K562 (cell line): ENCODE measurements at regions not wholly inside any gene's neighbourhood (a gene's known extent, or its start where the extent isn't known, plus 50 kb on each side); places are given as distances from the start of the nearest gene placed in this dataset.

ENCODE experiments used
- ATAC-seq: fragments of 200-7000 bp; cut with Tn5 transposase; 3 replicates; pipeline ENCODE4 v1.9.1; 2020; ENCODE audit warnings: moderate library complexity
- BruUV-seq: library from RNA; stranded (reverse); fragments of 400-500 nt; replicated peaks from 2 replicates; lab custom pipeline; 2021; lab: Mats Ljungman, UMichigan
- CTCF ChIA-PET: fragments of 300-600 bp; formaldehyde crosslinking; extraction: SDS; loops from one replicate; lab custom pipeline; 2021; ENCODE audit warnings: low intra/inter-chr PET ratio; lab: Yijun Ruan, JAX
- POLR2A ChIA-PET: fragments of 300-600, 350-650 bp; sonication (Branson Sonifier 250); formaldehyde crosslinking; extraction: SDS; loops from one replicate; lab custom pipeline; 2021; ENCODE audit warnings: antibody characterized with exemption, inconsistent platforms; lab: Yijun Ruan, JAX
- DNase-seq, 4 experiments: peaks; one replicate each; pipeline versions ENCODE4 v3.0.0 to v3.0.0-alpha.2; 2011 to 2018; ENCODE audit warnings: low spot score in 3 of 4, mixed read lengths in 3 of 4; ENCODE audit errors: extremely low read depth in 1 of 4
- FAIRE-seq: peaks from 2 replicates; lab custom pipeline; 2011; peaks lifted over from hg19 to GRCh38; lab: Jason Lieb, UNC
- H2AFZ ChIP-seq: 2 replicates; pipeline ENCODE4 v1.6.0; 2011; ENCODE audit warnings: low read depth, low read length, control low read depth, inconsistent platforms
- H3K27ac ChIP-seq: fragments of 200-600 bp; 3 replicates; pipeline ENCODE4 v1.8.0; 2011; ENCODE audit warnings: low read depth, mild to moderate bottlenecking, control low read depth, inconsistent platforms, low read length, moderate library complexity, mixed read lengths; ENCODE audit errors: extremely low read depth
- H3K27me3 ChIP-seq, 2 experiments: fragments of 300-600 bp in 1 of 2; 2 replicates in 1 of 2; 3 replicates in 1 of 2; pipeline versions ENCODE4 v1.6.0 to v1.8.0; 2011; ENCODE audit warnings: inconsistent platforms in 2 of 2, low read length in 2 of 2, mild to moderate bottlenecking in 1 of 2, mixed read lengths in 1 of 2, moderate library complexity in 1 of 2; ENCODE audit not compliant: control insufficient read depth in 2 of 2, insufficient read depth in 2 of 2
- H3K36me3 ChIP-seq: fragments of 300-600 bp; 3 replicates; pipeline ENCODE4 v1.8.0; 2011; ENCODE audit warnings: mild to moderate bottlenecking, low read length, inconsistent platforms; ENCODE audit not compliant: control insufficient read depth, insufficient read depth
- H3K4me1 ChIP-seq, 2 experiments: fragments of 200-600 bp in 1 of 2; replicated peaks in 1 of 2; 2 replicates in 1 of 2; 3 replicates in 1 of 2; pipeline versions ENCODE4 v1.5.1 to v1.8.0; 2011; ENCODE audit warnings: inconsistent platforms in 2 of 2, low read length in 2 of 2, mild to moderate bottlenecking in 1 of 2, mixed read lengths in 1 of 2, moderate library complexity in 1 of 2; ENCODE audit not compliant: control insufficient read depth in 2 of 2, insufficient read depth in 2 of 2
- H3K4me2 ChIP-seq: 2 replicates; pipeline ENCODE4 v1.6.1; 2011; ENCODE audit warnings: low read length, control low read depth, inconsistent platforms, mixed read lengths; ENCODE audit not compliant: insufficient read depth
- H3K4me3 ChIP-seq: fragments of 200-600 bp; sonication (generic), shearing (Covaris generic); 2 replicates; pipeline ENCODE4 v1.5.1; 2016; ENCODE audit warnings: control low read depth, inconsistent platforms
- H3K79me2 ChIP-seq: fragments of 200-600 bp; 3 replicates; pipeline ENCODE4 v1.8.0; 2011; ENCODE audit warnings: low read length, inconsistent platforms; ENCODE audit not compliant: control insufficient read depth, insufficient read depth
- H3K9ac ChIP-seq, 2 experiments: 2 replicates each; pipeline versions ENCODE4 v1.6.0 to v1.6.1; 2011; ENCODE audit warnings: low read depth in 2 of 2, low read length in 2 of 2, control low read depth in 1 of 2, inconsistent platforms in 1 of 2, mild to moderate bottlenecking in 1 of 2, mixed read lengths in 1 of 2; ENCODE audit not compliant: insufficient read depth in 1 of 2
- H3K9me1 ChIP-seq: one replicate; pipeline ENCODE4 v1.6.0; 2011; ENCODE audit warnings: inconsistent platforms, mild to moderate bottlenecking, low read length, moderate library complexity; ENCODE audit not compliant: control insufficient read depth, insufficient read depth
- H3K9me3 ChIP-seq: replicated peaks from 2 replicates; pipeline ENCODE4 v1.5.1; 2011; ENCODE audit warnings: low read depth, low read length, inconsistent platforms; ENCODE audit not compliant: control insufficient read depth, insufficient read depth
- H4K20me1 ChIP-seq: replicated peaks from 2 replicates; pipeline ENCODE4 v1.6.1; 2011; ENCODE audit warnings: low read length, inconsistent platforms, mixed read lengths; ENCODE audit not compliant: control insufficient read depth, insufficient read depth
- ADNP ChIP-seq: fragments of 200-800 bp; sonication (Bioruptor generic); IDR thresholded peaks from 2 replicates; pipeline ENCODE4 v1.6.1; 2016; ENCODE audit warnings: missing genetic modification characterization, missing compliant biosample characterization
- ARID3A ChIP-seq: IDR thresholded peaks from 2 replicates; pipeline ENCODE4 v1.6.1; 2012; ENCODE audit warnings: low read depth, low read length, improper control_type of control experiment, borderline replicate concordance
- ARID4B ChIP-seq: sonication (generic); formaldehyde crosslinking; IDR thresholded peaks from 2 replicates; pipeline ENCODE4 v1.8.0; 2022; ENCODE audit warnings: mild to moderate bottlenecking, missing genetic modification reagents
- DACH1 ChIP-seq: fragments of 450-650 bp; IDR thresholded peaks from 2 replicates; pipeline ENCODE4 v1.6.1; 2018; ENCODE audit not compliant: partially characterized antibody
- KAT7 ChIP-seq: sonication (generic); formaldehyde crosslinking; IDR thresholded peaks from 2 replicates; pipeline ENCODE4 v1.8.0; 2022; ENCODE audit warnings: missing genetic modification reagents, mild to moderate bottlenecking, borderline replicate concordance
- KDM2B ChIP-seq: fragments of 250-450 bp; sonication (Bioruptor Pico); IDR thresholded peaks from 2 replicates; pipeline ENCODE4 v1.8.0; 2021; ENCODE audit warnings: mild to moderate bottlenecking, moderate library complexity
- KLF1 ChIP-seq: fragments of 450-650 bp; IDR thresholded peaks from 2 replicates; pipeline ENCODE4 v1.6.1; 2016; ENCODE audit warnings: missing genetic modification characterization, missing compliant biosample characterization
- MNT ChIP-seq, 2 experiments: fragments of 450-650 bp; conservative IDR thresholded peaks; 2 replicates each; pipeline ENCODE4 v1.6.1; 2017; ENCODE audit warnings: mild to moderate bottlenecking in 2 of 2, moderate library complexity in 2 of 2
- SFPQ ChIP-seq: fragments of 200-400 bp; formaldehyde crosslinking; IDR thresholded peaks from 2 replicates; pipeline ENCODE4 v1.6.1; 2017; ENCODE audit warnings: mild to moderate bottlenecking, low read depth, low read length, moderate library complexity
- SREBF2 ChIP-seq: sonication (generic); formaldehyde crosslinking; IDR thresholded peaks from 2 replicates; pipeline ENCODE4 v1.4.0; 2020; ENCODE audit warnings: mild to moderate bottlenecking, missing genetic modification reagents
- STAT5B ChIP-seq: fragments of 250-450 bp; sonication (Bioruptor Pico); IDR thresholded peaks from 2 replicates; pipeline ENCODE4 v1.8.0; 2021; ENCODE audit warnings: mild to moderate bottlenecking, inconsistent platforms
- U2AF2 ChIP-seq: fragments of 200-400 bp; formaldehyde crosslinking; optimal IDR thresholded peaks from 2 replicates; pipeline ENCODE3; 2017; ENCODE audit warnings: low read depth, mild to moderate bottlenecking, low read length
- ZNF707 ChIP-seq: fragments of 250-450 bp; sonication (Bioruptor Pico); conservative IDR thresholded peaks from 2 replicates; pipeline ENCODE4 v1.8.0; 2022; ENCODE audit warnings: inconsistent platforms, mild to moderate bottlenecking, moderate library complexity
- ZNF76 ChIP-seq: fragments of 250-450 bp; sonication (Bioruptor Pico); IDR thresholded peaks from 2 replicates; pipeline ENCODE4 v1.4.0; 2020; ENCODE audit warnings: mild to moderate bottlenecking, moderate library complexity, borderline replicate concordance
- WGBS: fragments of 100-300 bp; shearing (Covaris generic); methylation state at CpG from one replicate; pipeline ENCODE4 v1.1.6; 2016; ENCODE audit warnings: low coverage, mixed read lengths; ENCODE audit not compliant: insufficient coverage; ENCODE audit errors: missing lambda C conversion rate; 5-methylcytosine and 5-hydroxymethylcytosine counted together
- in situ Hi-C: fragments of 300-500 bp; cut with MboI; formaldehyde crosslinking; loops from 4 replicates; pipeline ENCODE4 v1.15.0; 2018; ENCODE audit warnings: inconsistent platforms, mixed read lengths
- intact Hi-C: fragments of 100-400 bp; cut with micrococcal nuclease; formaldehyde crosslinking; loops from 2 replicates; pipeline ENCODE4 v1.14.2; 2022

GRCh38 chr2:126106006-126106405 lies 550.0 kb upstream of the GYPC start:
- Histone ChIP-seq H3K4me3 (no peak overlapping the region), H3K4me2 (no peak overlapping the region), H3K9me3 (no peaks in the 10 kb centered on the region), H3K27ac (no peak overlapping the region), H2AFZ (no peak overlapping the region), H3K27me3 (no peaks in the 10 kb centered on the region), H3K4me1 (no peaks in the 10 kb centered on the region), H4K20me1 (no peaks in the 10 kb centered on the region), H3K9me1 (no peaks in the 10 kb centered on the region), H3K9ac (no peak overlapping the region), H3K36me3 (no peaks in the 10 kb centered on the region), H3K79me2 (no peaks in the 10 kb centered on the region)
- POLR2A ChIA-PET: no interaction called here
- in situ Hi-C loops: no loop called here
- ATAC-seq (no peak), FAIRE-seq (no peak), DNase-seq (no peak)
- 0% methylated on average over 2 of the region's 3 CpGs for WGBS
- intact Hi-C loops: no loop called here
- no TSS peak for BruUV-seq
- CTCF ChIA-PET: no interaction called here
- TF ChIP-seq KLF1 (tag) (no peak), ZNF707 (CRISPR knock-in tag) (no peak), STAT5B (CRISPR knock-in tag) (no peak), KDM2B (CRISPR knock-in tag) (no peak), SREBF2 (CRISPR knock-in tag) (no peak), SFPQ (no peak), ARID3A (no peak), KAT7 (no peak), ARID4B (CRISPR knock-in tag) (no peak), MNT (conservative IDR thresholded peaks at IDR 0.05) (no peak), DACH1 (no peak), ZNF76 (CRISPR knock-in tag) (no peak), U2AF2 (no peak), ADNP (tag) (no peak)
